Sigmoid colon (tissue), 4 donors: ENCODE measurements at regions not wholly inside any gene's neighbourhood (a gene's known extent, or its start where the extent isn't known, plus 50 kb on each side); places are given as distances from the start of the nearest gene placed in this dataset.

Source experiments
- EP300 ChIP-seq, 4 donors: sonication (generic); formaldehyde crosslinking; IDR thresholded peaks; one replicate each; pipeline ENCODE4 v1.6.1; 2017; ENCODE audit warnings: antibody characterized with exemption in 4 of 4
- POLR2A ChIP-seq, 2 donors: fragments of 450-650 bp; IDR thresholded peaks; one replicate each; pipeline ENCODE4 v1.6.1; 2016; ENCODE audit warnings: antibody characterized with exemption in 2 of 2, mild to moderate bottlenecking in 2 of 2, moderate library complexity in 2 of 2
- POLR2AphosphoS5 ChIP-seq, 4 donors: sonication (generic); formaldehyde crosslinking; IDR thresholded peaks; one replicate each; pipeline ENCODE4 v1.6.1; 2017; ENCODE audit warnings: antibody characterized with exemption in 4 of 4
- TF ChIP-seq, protein P1 (sequence below), 4 experiments: fragments of 450-650 bp in 3 of 4; fragments of 200-600 bp in 1 of 4; IDR thresholded peaks; one replicate each; pipeline ENCODE4 v1.5.1; 2016 to 2019; ENCODE audit warnings: antibody characterized with exemption in 4 of 4, mild to moderate bottlenecking in 3 of 4, moderate library complexity in 2 of 4

DNA sequence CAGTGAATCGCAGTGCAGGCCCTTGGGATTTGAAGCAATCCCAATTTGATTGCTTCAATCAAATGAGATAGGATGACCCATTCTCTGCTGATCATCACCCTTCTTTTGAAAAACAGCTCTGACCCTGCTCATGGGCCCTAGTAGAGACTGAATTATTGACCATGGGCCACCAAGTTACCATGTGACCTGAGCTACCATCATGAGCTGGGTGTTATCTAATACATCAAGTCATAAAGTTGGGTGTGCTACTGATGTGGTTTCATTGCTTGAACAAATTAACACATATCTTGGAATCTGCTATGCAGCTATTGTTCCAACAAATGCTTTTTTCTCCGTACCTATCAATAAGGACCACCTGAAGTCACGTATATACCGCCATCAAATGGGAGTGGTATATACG lies 54.8 kb upstream of the CNKSR3 start:
- TF ChIP-seq, protein P1, sequence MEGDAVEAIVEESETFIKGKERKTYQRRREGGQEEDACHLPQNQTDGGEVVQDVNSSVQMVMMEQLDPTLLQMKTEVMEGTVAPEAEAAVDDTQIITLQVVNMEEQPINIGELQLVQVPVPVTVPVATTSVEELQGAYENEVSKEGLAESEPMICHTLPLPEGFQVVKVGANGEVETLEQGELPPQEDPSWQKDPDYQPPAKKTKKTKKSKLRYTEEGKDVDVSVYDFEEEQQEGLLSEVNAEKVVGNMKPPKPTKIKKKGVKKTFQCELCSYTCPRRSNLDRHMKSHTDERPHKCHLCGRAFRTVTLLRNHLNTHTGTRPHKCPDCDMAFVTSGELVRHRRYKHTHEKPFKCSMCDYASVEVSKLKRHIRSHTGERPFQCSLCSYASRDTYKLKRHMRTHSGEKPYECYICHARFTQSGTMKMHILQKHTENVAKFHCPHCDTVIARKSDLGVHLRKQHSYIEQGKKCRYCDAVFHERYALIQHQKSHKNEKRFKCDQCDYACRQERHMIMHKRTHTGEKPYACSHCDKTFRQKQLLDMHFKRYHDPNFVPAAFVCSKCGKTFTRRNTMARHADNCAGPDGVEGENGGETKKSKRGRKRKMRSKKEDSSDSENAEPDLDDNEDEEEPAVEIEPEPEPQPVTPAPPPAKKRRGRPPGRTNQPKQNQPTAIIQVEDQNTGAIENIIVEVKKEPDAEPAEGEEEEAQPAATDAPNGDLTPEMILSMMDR (IDR thresholded peaks at IDR 0.05): no peak
- TF ChIP-seq POLR2A (IDR thresholded peaks at IDR 0.05): no peak
- TF ChIP-seq POLR2AphosphoS5 (IDR thresholded peaks at IDR 0.05): no peak
- TF ChIP-seq EP300 (IDR thresholded peaks at IDR 0.05): no peak
